ENCODE measurements at regions not wholly inside any gene's neighbourhood (a gene's known extent, or its start where the extent isn't known, plus 50 kb on each side); places are given as distances from the start of the nearest gene placed in this dataset.

- no peak for TF ChIP-seq ZNF462 (CRISPR knock-in tag; IDR thresholded peaks at IDR 0.05)
- no peak for TF ChIP-seq STAT1 (IDR thresholded peaks at IDR 0.05; ENCODE audit: unreplicated experiment)
- TF ChIP-seq REST (IDR thresholded peaks at IDR 0.05; ENCODE audit: unreplicated experiment) = no peak
Measured at GRCh38 chr7:124113045-124113444, 80.2 kb upstream of the TMEM229A start (continued).

GRCh38 chr7:124106575-124106974, 73.7 kb upstream of the TMEM229A start:
- H3K27me3 ChIP-seq (ENCODE audit: insufficient read depth) = no peaks in the 10 kb centered on the region
- no peak overlapping the region for H3K4me3 Mint-ChIP-seq
- H2AFZ ChIP-seq = no peak overlapping the region
- H3K4me2 ChIP-seq = no peak overlapping the region
- no peaks in the 10 kb centered on the region for H4K20me1 ChIP-seq (replicated peaks; ENCODE audit: insufficient read depth)
- H3F3A ChIP-seq (replicated peaks; ENCODE audit: low read depth) = no peaks in the 10 kb centered on the region
- DNase-seq (ENCODE audit: low spot score) (no peak), ATAC-seq (no peak)
- no peaks in the 10 kb centered on the region for H3K4me1 ChIP-seq (ENCODE audit: insufficient read depth)
- H3K79me2 ChIP-seq (replicated peaks; ENCODE audit: insufficient read depth) = no peaks in the 10 kb centered on the region
- H3K4me1 Mint-ChIP-seq = no peaks in the 10 kb centered on the region
- no peaks in the 10 kb centered on the region for H3K9me2 ChIP-seq (ENCODE audit: insufficient read depth)
- H3K27ac ChIP-seq (ENCODE audit: low read depth) = no peak overlapping the region
- H3K27me3 Mint-ChIP-seq (ENCODE audit: insufficient read depth, low read depth, poor library complexity) = no peaks in the 10 kb centered on the region
- H3K27ac Mint-ChIP-seq = no peak overlapping the region
- H3K36me3 Mint-ChIP-seq (ENCODE audit: low read depth) = peaks cover 12% of the 10 kb centered on the region
- no peak overlapping the region for H3K4me3 ChIP-seq
- peaks cover 24% of the 10 kb centered on the region for H3K9me3 Mint-ChIP-seq
- 0 out of 2 replicates have a peak, but pooled peaks cover 6% of the 10 kb centered on the region for H3K36me3 ChIP-seq (ENCODE audit: insufficient read depth)
- TF ChIP-seq JUNB (IDR thresholded peaks at IDR 0.05; ENCODE audit: unreplicated experiment) (no peak), ZNF114 (CRISPR knock-in tag; IDR thresholded peaks at IDR 0.05) (no peak), REST (IDR thresholded peaks at IDR 0.05; ENCODE audit: unreplicated experiment) (no peak)

Data from GM23338 (cell line).